HG03378 (cell line): ENCODE measurements at regions not wholly inside any gene's neighbourhood (a gene's known extent, or its start where the extent isn't known, plus 50 kb on each side); places are given as distances from the start of the nearest gene placed in this dataset.

ENCODE experiments used
- ATAC-seq: cut with Tn5 transposase; IDR thresholded peaks from one replicate; pipeline ENCODE4 v1.9.1; 2021; ENCODE audit warnings: mild to moderate bottlenecking, moderate library complexity; ENCODE audit not compliant: unreplicated experiment

- ATAC-seq = no peak
Observed at GRCh38 chr16:85321509-85322271, 209.4 kb upstream of the CIBAR2 start.

- no peak for ATAC-seq
Observed at GRCh38 chr16:85323230-85323960, 211.1 kb upstream of the CIBAR2 start.

- no peak for ATAC-seq
Observed at GRCh38 chr16:85323961-85324253, 211.6 kb upstream of the CIBAR2 start.

- ATAC-seq = no peak
Observed at GRCh38 chr16:85324488-85324887, 212.2 kb upstream of the CIBAR2 start.

GRCh38 chr16:85326113-85326793 is 214.0 kb upstream of the CIBAR2 start:
- ATAC-seq = no peak

GRCh38 chr16:85326794-85327181 is 214.5 kb upstream of the CIBAR2 start:
- ATAC-seq = no peak

GRCh38 chr16:85327731-85328675 is 215.7 kb upstream of the CIBAR2 start:
- no peak for ATAC-seq

- ATAC-seq = no peak
Observed at GRCh38 chr16:85328676-85329058, 216.4 kb upstream of the CIBAR2 start.

GRCh38 chr16:85329059-85329812 is 217.0 kb upstream of the CIBAR2 start:
- ATAC-seq = no peak

GRCh38 chr16:85330006-85330693 is 217.9 kb upstream of the CIBAR2 start:
- ATAC-seq = no peak

- ATAC-seq = no peak
Observed at GRCh38 chr16:85330694-85331188, 218.5 kb upstream of the CIBAR2 start.

- ATAC-seq = no peak
Observed at GRCh38 chr16:85331688-85332087, 219.4 kb upstream of the CIBAR2 start.

GRCh38 chr16:85332175-85332574 is 219.9 kb upstream of the CIBAR2 start:
- ATAC-seq = no peak

GRCh38 chr16:85333337-85333736 is 221.1 kb upstream of the CIBAR2 start:
- ATAC-seq = no peak

GRCh38 chr16:85333744-85334640 is 221.7 kb upstream of the CIBAR2 start:
- no peak for ATAC-seq

- no peak for ATAC-seq
Observed at GRCh38 chr16:85334718-85335583, 222.7 kb upstream of the CIBAR2 start.
